SK-N-SH (cell line): ENCODE measurements at regions not wholly inside any gene's neighbourhood (a gene's known extent, or its start where the extent isn't known, plus 50 kb on each side); places are given as distances from the start of the nearest gene placed in this dataset.

Experiments used
- CTCF ChIA-PET: fragments of 300-600, 350-600 bp; formaldehyde crosslinking; extraction: SDS; loops from one replicate; lab custom pipeline; 2021; lab: Yijun Ruan, JAX
- POLR2A ChIA-PET: fragments of 350-600 bp; sonication (Branson Sonifier 250); formaldehyde crosslinking; extraction: SDS; loops from one replicate; lab custom pipeline; 2020; ENCODE audit warnings: antibody characterized with exemption, inconsistent platforms; lab: Yijun Ruan, JAX
- DNase-seq: peaks from one replicate; pipeline ENCODE4 v3.0.0; 2012
- H2AFZ ChIP-seq: fragments of 200-600 bp; sonication (generic); 2 replicates; pipeline ENCODE4 v1.8.1; 2016; ENCODE audit warnings: antibody characterized with exemption, mild to moderate bottlenecking, low read depth
- H3F3A ChIP-seq: fragments of 200-600 bp; sonication (generic); replicated peaks from 2 replicates; pipeline ENCODE3; 2016; ENCODE audit warnings: antibody characterized with exemption, mild to moderate bottlenecking; ENCODE audit not compliant: insufficient read depth
- H3K27ac ChIP-seq, 2 experiments: fragments of 200-500 bp in 1 of 2; fragments of 200-600 bp in 1 of 2; sonication (Bioruptor generic) in 1 of 2; sonication (generic), shearing (Covaris generic) in 1 of 2; 2 replicates each; pipeline versions ENCODE4 v1.5.1 to v1.6.1; 2014 to 2016; ENCODE audit warnings: low read depth in 2 of 2, inconsistent platforms in 1 of 2, low read length in 1 of 2, mild to moderate bottlenecking in 1 of 2, mixed read lengths in 1 of 2
- H3K27me3 ChIP-seq: fragments of 200-600 bp; sonication (generic), shearing (Covaris generic); 2 replicates; pipeline ENCODE4 v1.6.1; 2016; ENCODE audit warnings: mixed run types; ENCODE audit not compliant: insufficient read depth
- H3K36me3 ChIP-seq, 2 experiments: fragments of 200-500 bp in 1 of 2; fragments of 200-600 bp in 1 of 2; sonication (Bioruptor generic) in 1 of 2; sonication (generic) in 1 of 2; replicated peaks in 1 of 2; 2 replicates each; pipeline versions ENCODE3 to v1.5.1; 2014 to 2016; ENCODE audit warnings: low read length in 1 of 2, mild to moderate bottlenecking in 1 of 2; ENCODE audit not compliant: insufficient read depth in 2 of 2, control insufficient read depth in 1 of 2
- H3K4me1 ChIP-seq, 2 experiments: fragments of 200-500 bp in 1 of 2; fragments of 200-600 bp in 1 of 2; sonication (Bioruptor generic) in 1 of 2; sonication (generic), shearing (Covaris generic) in 1 of 2; 2 replicates each; pipeline versions ENCODE4 v1.5.1 to v1.6.1; 2014 to 2016; ENCODE audit warnings: low read depth in 1 of 2, low read length in 1 of 2, mixed run types in 1 of 2; ENCODE audit not compliant: insufficient read depth in 2 of 2, control insufficient read depth in 1 of 2
- H3K4me2 ChIP-seq: fragments of 200-600 bp; sonication (generic), shearing (Covaris generic); 2 replicates; pipeline ENCODE4 v1.6.1; 2017; ENCODE audit warnings: mixed run types
- H3K4me3 ChIP-seq, 2 experiments: fragments of 200-500 bp in 1 of 2; fragments of 200-600 bp in 1 of 2; sonication (Bioruptor generic) in 1 of 2; sonication (generic), shearing (Covaris generic) in 1 of 2; 2 replicates each; pipeline versions ENCODE4 v1.5.1 to v1.8.1; 2014 to 2016; ENCODE audit warnings: low read depth in 2 of 2, inconsistent platforms in 1 of 2, low read length in 1 of 2, mild to moderate bottlenecking in 1 of 2, mixed read lengths in 1 of 2, moderate library complexity in 1 of 2
- H3K79me2 ChIP-seq: fragments of 200-600 bp; sonication (generic); 2 replicates; pipeline ENCODE4 v1.8.1; 2017; ENCODE audit warnings: mild to moderate bottlenecking; ENCODE audit not compliant: insufficient read depth
- H3K9ac ChIP-seq: fragments of 200-600 bp; sonication (generic); 2 replicates; pipeline ENCODE4 v1.6.1; 2017; ENCODE audit warnings: mixed run types
- H3K9me2 ChIP-seq: fragments of 200-600 bp; sonication (generic); 2 replicates; pipeline ENCODE4 v1.6.1; 2017; ENCODE audit warnings: mixed run types
- H3K9me3 ChIP-seq: fragments of 200-600 bp; sonication (generic); 2 replicates; pipeline ENCODE4 v1.6.1; 2017; ENCODE audit warnings: mixed run types, mild to moderate bottlenecking, moderate library complexity
- H4K20me1 ChIP-seq: fragments of 200-600 bp; sonication (generic); 2 replicates; pipeline ENCODE4 v1.6.1; 2017; ENCODE audit warnings: mild to moderate bottlenecking, mixed run types; ENCODE audit not compliant: insufficient read depth
- CHD2 ChIP-seq: fragments of 150-350 bp; IDR thresholded peaks from 2 replicates; pipeline ENCODE4 v1.6.1; 2018; ENCODE audit warnings: low read length; ENCODE audit not compliant: partially characterized antibody
- EZH2phosphoT487 ChIP-seq: fragments of 200-600 bp; sonication (generic); IDR thresholded peaks from 2 replicates; pipeline ENCODE4 v1.6.1; 2017; ENCODE audit warnings: low read depth, mixed run types, mild to moderate bottlenecking, antibody characterized with exemption, moderate library complexity, borderline replicate concordance
- FOSL2 ChIP-seq: IDR thresholded peaks from 2 replicates; pipeline ENCODE4 v1.4.0; 2012; ENCODE audit warnings: low read depth, mild to moderate bottlenecking, moderate library complexity, borderline replicate concordance
- FOXJ3 ChIP-seq: sonication (generic); formaldehyde crosslinking; IDR thresholded peaks from 2 replicates; pipeline ENCODE4 v1.5.1; 2020; ENCODE audit warnings: mild to moderate bottlenecking, missing genetic modification reagents
- FOXM1 ChIP-seq: IDR thresholded peaks from 2 replicates; pipeline ENCODE4 v1.4.0; 2012; ENCODE audit warnings: low read depth, mild to moderate bottlenecking
- GABPA ChIP-seq: IDR thresholded peaks from 2 replicates; pipeline ENCODE4 v1.4.0; 2012; ENCODE audit warnings: low read depth, mild to moderate bottlenecking
- GATA2 ChIP-seq: sonication (generic); formaldehyde crosslinking; IDR thresholded peaks from 2 replicates; pipeline ENCODE4 v1.5.0; 2020; ENCODE audit warnings: mild to moderate bottlenecking, missing genetic modification reagents
- IRF3 ChIP-seq: fragments of 150-350 bp; IDR thresholded peaks from 2 replicates; pipeline ENCODE4 v1.6.1; 2016; ENCODE audit warnings: mild to moderate bottlenecking, low read depth, low read length
- MAX ChIP-seq: IDR thresholded peaks from 2 replicates; pipeline ENCODE4 v1.4.0; 2012; ENCODE audit warnings: low read depth
- MEF2A ChIP-seq: IDR thresholded peaks from 2 replicates; pipeline ENCODE4 v1.4.0; 2012; ENCODE audit warnings: low read depth, borderline replicate concordance
- MXI1 ChIP-seq: IDR thresholded peaks from 2 replicates; pipeline ENCODE4 v1.6.1; 2012; ENCODE audit warnings: mild to moderate bottlenecking, low read depth, low read length, improper control_type of control experiment
- NFIC ChIP-seq: IDR thresholded peaks from 2 replicates; pipeline ENCODE4 v1.4.0; 2012; ENCODE audit warnings: borderline replicate concordance
- NRF1 ChIP-seq: IDR thresholded peaks from 2 replicates; pipeline ENCODE4 v1.6.1; 2012; ENCODE audit warnings: low read depth, mild to moderate bottlenecking, low read length
- PBX3 ChIP-seq: IDR thresholded peaks from 2 replicates; pipeline ENCODE4; 2012
- POLR2AphosphoS5 ChIP-seq: IDR thresholded peaks from 2 replicates; pipeline ENCODE4 v1.6.1; 2012; ENCODE audit warnings: low read depth, low read length
- RAD21 ChIP-seq: IDR thresholded peaks from 2 replicates; pipeline ENCODE4 v1.6.1; 2012; ENCODE audit warnings: mild to moderate bottlenecking, low read length
- RCOR1 ChIP-seq: fragments of 150-350 bp; IDR thresholded peaks from 2 replicates; pipeline ENCODE4 v1.6.1; 2017; ENCODE audit warnings: antibody characterized with exemption, low read length
- RFX5 ChIP-seq: IDR thresholded peaks from 2 replicates; pipeline ENCODE4 v1.6.1; 2012; ENCODE audit warnings: mild to moderate bottlenecking, improper control_type of control experiment, low read length
- RXRA ChIP-seq: IDR thresholded peaks from 2 replicates; pipeline ENCODE4 v1.4.0; 2012; ENCODE audit warnings: low read depth, mild to moderate bottlenecking, borderline replicate concordance
- SIN3A ChIP-seq: IDR thresholded peaks from 2 replicates; pipeline ENCODE4 v1.6.1; 2012; ENCODE audit warnings: low read depth, mild to moderate bottlenecking, low read length, moderate library complexity, borderline replicate concordance
- SMC3 ChIP-seq: IDR thresholded peaks from 2 replicates; pipeline ENCODE4 v1.6.1; 2012; ENCODE audit warnings: low read depth, low read length, improper control_type of control experiment
- TAF1 ChIP-seq: IDR thresholded peaks from 2 replicates; pipeline ENCODE4 v1.6.1; 2012; ENCODE audit warnings: low read depth, mild to moderate bottlenecking, low read length, moderate library complexity, borderline replicate concordance
- TCF12 ChIP-seq: IDR thresholded peaks from 2 replicates; pipeline ENCODE4 v1.4.0; 2012
- USF1 ChIP-seq: IDR thresholded peaks from 2 replicates; pipeline ENCODE4 v1.4.0; 2012; ENCODE audit warnings: low read depth, borderline replicate concordance
- YY1 ChIP-seq: IDR thresholded peaks from 2 replicates; pipeline ENCODE4 v1.4.0; 2012; ENCODE audit warnings: low read depth, mild to moderate bottlenecking
- ZBTB33 ChIP-seq: IDR thresholded peaks from 2 replicates; pipeline ENCODE4 v1.4.0; 2012; ENCODE audit warnings: low read depth, borderline replicate concordance
- WGBS: methylation state at CpG from one replicate; pipeline ENCODE4 v1.1.6; 2017; ENCODE audit warnings: low lambda C conversion rate; 5-methylcytosine and 5-hydroxymethylcytosine counted together

- POLR2A ChIA-PET = no interaction called here
- Histone ChIP-seq H3F3A (no peaks in the 10 kb centered on the region), H3K9me2 (no peaks in the 10 kb centered on the region), H3K9ac (no peak overlapping the region), H3K4me1 (no peaks in the 10 kb centered on the region; a peak in 1 of 4 replicates), H2AFZ (no peak overlapping the region), H3K27ac (no peak overlapping the region), H3K36me3 (no peaks in the 10 kb centered on the region), H3K79me2 (no peaks in the 10 kb centered on the region), H3K9me3 (no peaks in the 10 kb centered on the region), H3K4me2 (no peak overlapping the region), H4K20me1 (no peaks in the 10 kb centered on the region), H3K4me3 (no peak overlapping the region), H3K27me3 (no peaks in the 10 kb centered on the region)
- WGBS = 49% methylated on average over 4 of the region's 4 CpGs
- TF ChIP-seq RFX5 = no peak
- TF ChIP-seq GABPA = no peak
- no peak for TF ChIP-seq FOSL2
- no peak for TF ChIP-seq MEF2A
- no peak for TF ChIP-seq USF1
- no peak for TF ChIP-seq SMC3
- no peak for TF ChIP-seq MXI1
- no peak for TF ChIP-seq GATA2 (CRISPR knock-in tag)
- no peak for TF ChIP-seq TCF12
- TF ChIP-seq POLR2AphosphoS5 = no peak
- TF ChIP-seq RAD21 = no peak
- TF ChIP-seq PBX3 = no peak
- DNase-seq = no peak
- CTCF ChIA-PET = interaction anchor here (0.7 kb wide), 1 partner anchor 9 kb away, joined by 3 read pairs; no protein-coding TSS in a partner anchor
Observed at GRCh38 chr1:82542141-82542540, 741.4 kb downstream of the ADGRL2 start.

- no peaks in the 10 kb centered on the region for H4K20me1 ChIP-seq
- POLR2A ChIA-PET = no interaction called here
- no peaks in the 10 kb centered on the region for H3K79me2 ChIP-seq
- CTCF ChIA-PET = no interaction called here
- no peaks in the 10 kb centered on the region for H3K36me3 ChIP-seq
- H3K27ac ChIP-seq = no peak overlapping the region
- H3K4me2 ChIP-seq = no peak overlapping the region
- H3K9me3 ChIP-seq = no peaks in the 10 kb centered on the region
- no peak overlapping the region for H2AFZ ChIP-seq
- no peak overlapping the region for H3K4me3 ChIP-seq
- H3K4me1 ChIP-seq = no peaks in the 10 kb centered on the region; a peak in 1 of 4 replicates
- no peaks in the 10 kb centered on the region for H3K9me2 ChIP-seq
- no peak for DNase-seq
- no peaks in the 10 kb centered on the region for H3F3A ChIP-seq
- 55% methylated on average over 2 of the region's 2 CpGs for WGBS
- no peak overlapping the region for H3K9ac ChIP-seq
- no peaks in the 10 kb centered on the region for H3K27me3 ChIP-seq
- TF ChIP-seq TAF1 (no peak), RXRA (no peak), CHD2 (no peak), RCOR1 (no peak), TCF12 (no peak), SIN3A (no peak), NFIC (no peak), MAX (no peak), FOXJ3 (no peak), IRF3 (no peak), YY1 (no peak), EZH2phosphoT487 (no peak), FOXM1 (no peak), NRF1 (no peak), USF1 (no peak), ZBTB33 (no peak)
Observed at GRCh38 chr1:82540006-82540405, 739.3 kb downstream of the ADGRL2 start.
